GM23338 (cell line): ENCODE measurements at regions not wholly inside any gene's neighbourhood (a gene's known extent, or its start where the extent isn't known, plus 50 kb on each side); places are given as distances from the start of the nearest gene placed in this dataset.

ENCODE experiments used
- ATAC-seq: fragments of 200-7000 bp; cut with Tn5 transposase; 3 replicates; pipeline ENCODE4 v1.9.1; 2020
- DNase-seq: peaks from one replicate; pipeline ENCODE4 v3.0.0-alpha.2; 2015; ENCODE audit warnings: low spot score
- H2AFZ ChIP-seq: fragments of 200-600 bp; sonication (generic); 2 replicates; pipeline ENCODE4 v1.8.0; 2016; ENCODE audit warnings: antibody characterized with exemption, mild to moderate bottlenecking, moderate library complexity
- H3F3A ChIP-seq: fragments of 200-600 bp; sonication (generic); replicated peaks from 2 replicates; pipeline ENCODE4 v1.8.0; 2017; ENCODE audit warnings: antibody characterized with exemption, mixed run types, low read depth
- H3K27ac ChIP-seq: fragments of 200-600 bp; sonication (generic); 2 replicates; pipeline ENCODE4 v1.6.1; 2016; ENCODE audit warnings: low read depth
- H3K27me3 ChIP-seq: fragments of 200-600 bp; sonication (generic); 2 replicates; pipeline ENCODE4 v1.8.0; 2016; ENCODE audit warnings: mild to moderate bottlenecking, mixed run types, moderate library complexity; ENCODE audit not compliant: insufficient read depth
- H3K36me3 ChIP-seq: fragments of 200-600 bp; sonication (generic); 2 replicates; pipeline ENCODE4 v1.8.0; 2016; ENCODE audit warnings: mild to moderate bottlenecking; ENCODE audit not compliant: insufficient read depth
- H3K4me1 ChIP-seq: fragments of 200-600 bp; sonication (generic); 2 replicates; pipeline ENCODE4 v1.8.0; 2016; ENCODE audit warnings: mild to moderate bottlenecking, moderate library complexity; ENCODE audit not compliant: insufficient read depth
- H3K4me2 ChIP-seq: fragments of 200-600 bp; sonication (generic); 2 replicates; pipeline ENCODE4 v1.7.1; 2017; ENCODE audit warnings: mixed run types
- H3K4me3 ChIP-seq: fragments of 200-600 bp; sonication (generic); 2 replicates; pipeline ENCODE4 v1.6.1; 2016; ENCODE audit warnings: mixed run types
- H3K79me2 ChIP-seq: fragments of 200-600 bp; sonication (generic); replicated peaks from 2 replicates; pipeline ENCODE4 v1.8.0; 2017; ENCODE audit warnings: mild to moderate bottlenecking; ENCODE audit not compliant: insufficient read depth
- H3K9me2 ChIP-seq: fragments of 200-600 bp; sonication (generic); 2 replicates; pipeline ENCODE4 v1.8.0; 2017; ENCODE audit not compliant: insufficient read depth
- H4K20me1 ChIP-seq: fragments of 200-600 bp; sonication (generic); replicated peaks from 2 replicates; pipeline ENCODE4 v1.8.0; 2017; ENCODE audit warnings: mild to moderate bottlenecking; ENCODE audit not compliant: insufficient read depth
- H3K27ac Mint-ChIP-seq: 2 replicates; pipeline ENCODE4 v1.8.0; 2020; ENCODE audit warnings: inconsistent platforms, mild to moderate bottlenecking, moderate library complexity, mixed read lengths
- H3K27me3 Mint-ChIP-seq: 3 replicates; pipeline ENCODE4 v1.8.0; 2022; ENCODE audit warnings: low read depth, mild to moderate bottlenecking, moderate library complexity, mixed read lengths, inconsistent platforms; ENCODE audit not compliant: insufficient read depth, poor library complexity
- H3K36me3 Mint-ChIP-seq: 3 replicates; pipeline ENCODE4 v1.8.0; 2021; ENCODE audit warnings: low read depth, mild to moderate bottlenecking, inconsistent platforms, moderate library complexity, mixed read lengths
- H3K4me1 Mint-ChIP-seq: 3 replicates; pipeline ENCODE4 v1.8.0; 2020; ENCODE audit warnings: mild to moderate bottlenecking, inconsistent platforms, mixed read lengths
- H3K4me3 Mint-ChIP-seq: 3 replicates; pipeline ENCODE4 v1.8.0; 2021; ENCODE audit warnings: moderate library complexity, mild to moderate bottlenecking, inconsistent platforms, mixed read lengths
- H3K9me3 Mint-ChIP-seq: 3 replicates; pipeline ENCODE4 v1.8.0; 2020; ENCODE audit warnings: moderate library complexity, mild to moderate bottlenecking, inconsistent platforms, mixed read lengths
- CREB1 ChIP-seq: fragments of 250-450 bp; sonication (Bioruptor Pico); IDR thresholded peaks from 2 replicates; pipeline ENCODE4 v1.5.0; 2020; ENCODE audit warnings: low read depth, mild to moderate bottlenecking, moderate library complexity
- CTCF ChIP-seq, 2 experiments: fragments of 200-600 bp in 1 of 2; sonication (generic) in 1 of 2; conservative IDR thresholded peaks; 2 replicates each; pipeline versions ENCODE4 v1.5.1 to v1.6.1; 2016 to 2017; ENCODE audit warnings: antibody characterized with exemption in 2 of 2, low read depth in 2 of 2, mild to moderate bottlenecking in 2 of 2, moderate library complexity in 1 of 2
- EZH2 ChIP-seq: fragments of 200-600 bp; sonication (generic); IDR thresholded peaks from one replicate; pipeline ENCODE4 v1.8.0; 2017; ENCODE audit warnings: antibody characterized with exemption, mild to moderate bottlenecking, low read depth; ENCODE audit not compliant: unreplicated experiment
- EZH2phosphoT487 ChIP-seq: fragments of 200-600 bp; sonication (generic); IDR thresholded peaks from one replicate; pipeline ENCODE4 v1.8.1; 2018; ENCODE audit warnings: antibody characterized with exemption; ENCODE audit not compliant: unreplicated experiment
- NANOG ChIP-seq: IDR thresholded peaks from 2 replicates; pipeline ENCODE4 v1.6.1; 2016; ENCODE audit warnings: antibody characterized with exemption, borderline replicate concordance
- REST ChIP-seq: IDR thresholded peaks from one replicate; pipeline ENCODE4 v1.6.1; 2018; ENCODE audit warnings: antibody characterized with exemption; ENCODE audit not compliant: unreplicated experiment
- STAT1 ChIP-seq: IDR thresholded peaks from one replicate; pipeline ENCODE4 v1.6.1; 2016; ENCODE audit warnings: antibody characterized with exemption; ENCODE audit not compliant: unreplicated experiment
- TF ChIP-seq, protein P1 (sequence below): IDR thresholded peaks from 2 replicates; pipeline ENCODE4 v1.6.1; 2016; ENCODE audit warnings: antibody characterized with exemption
- TF ChIP-seq, protein P2 (sequence below): fragments of 250-450 bp; sonication (Bioruptor Pico); IDR thresholded peaks from 2 replicates; pipeline ENCODE4 v1.5.0; 2020; ENCODE audit warnings: mild to moderate bottlenecking, moderate library complexity

GRCh38 chr21:19148056-19148455 lies 744.5 kb upstream of the TMPRSS15 start:
- Histone ChIP-seq H2AFZ (no peak overlapping the region), H3K27me3 (no peaks in the 10 kb centered on the region), H3K27ac (no peak overlapping the region), H3F3A (no peaks in the 10 kb centered on the region), H3K4me2 (no peak overlapping the region), H3K36me3 (no peaks in the 10 kb centered on the region), H3K4me3 (no peak overlapping the region), H3K4me1 (no peaks in the 10 kb centered on the region), H4K20me1 (no peaks in the 10 kb centered on the region), H3K9me2 (0 out of 2 replicates have a peak, but pooled peaks cover 8% of the 10 kb centered on the region), H3K79me2 (no peaks in the 10 kb centered on the region)
- no peaks in the 10 kb centered on the region for H3K4me1 Mint-ChIP-seq
- H3K9me3 Mint-ChIP-seq, result peaks cover 19% of the 10 kb centered on the region
- no peak overlapping the region for H3K4me3 Mint-ChIP-seq
- ATAC-seq (no peak), DNase-seq (no peak)
- TF ChIP-seq CTCF (conservative IDR thresholded peaks at IDR 0.05; ENCODE audit: low read depth in 2 of 2), result no peak
- no peak for TF ChIP-seq REST
- TF ChIP-seq NANOG, result no peak
- no peak for TF ChIP-seq EZH2
- no peak for TF ChIP-seq STAT1
- TF ChIP-seq, protein P1, sequence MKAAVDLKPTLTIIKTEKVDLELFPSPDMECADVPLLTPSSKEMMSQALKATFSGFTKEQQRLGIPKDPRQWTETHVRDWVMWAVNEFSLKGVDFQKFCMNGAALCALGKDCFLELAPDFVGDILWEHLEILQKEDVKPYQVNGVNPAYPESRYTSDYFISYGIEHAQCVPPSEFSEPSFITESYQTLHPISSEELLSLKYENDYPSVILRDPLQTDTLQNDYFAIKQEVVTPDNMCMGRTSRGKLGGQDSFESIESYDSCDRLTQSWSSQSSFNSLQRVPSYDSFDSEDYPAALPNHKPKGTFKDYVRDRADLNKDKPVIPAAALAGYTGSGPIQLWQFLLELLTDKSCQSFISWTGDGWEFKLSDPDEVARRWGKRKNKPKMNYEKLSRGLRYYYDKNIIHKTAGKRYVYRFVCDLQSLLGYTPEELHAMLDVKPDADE, result no peak
- no peak for TF ChIP-seq EZH2phosphoT487
- no peak for TF ChIP-seq CREB1 (CRISPR knock-in tag)
- TF ChIP-seq, protein P2, sequence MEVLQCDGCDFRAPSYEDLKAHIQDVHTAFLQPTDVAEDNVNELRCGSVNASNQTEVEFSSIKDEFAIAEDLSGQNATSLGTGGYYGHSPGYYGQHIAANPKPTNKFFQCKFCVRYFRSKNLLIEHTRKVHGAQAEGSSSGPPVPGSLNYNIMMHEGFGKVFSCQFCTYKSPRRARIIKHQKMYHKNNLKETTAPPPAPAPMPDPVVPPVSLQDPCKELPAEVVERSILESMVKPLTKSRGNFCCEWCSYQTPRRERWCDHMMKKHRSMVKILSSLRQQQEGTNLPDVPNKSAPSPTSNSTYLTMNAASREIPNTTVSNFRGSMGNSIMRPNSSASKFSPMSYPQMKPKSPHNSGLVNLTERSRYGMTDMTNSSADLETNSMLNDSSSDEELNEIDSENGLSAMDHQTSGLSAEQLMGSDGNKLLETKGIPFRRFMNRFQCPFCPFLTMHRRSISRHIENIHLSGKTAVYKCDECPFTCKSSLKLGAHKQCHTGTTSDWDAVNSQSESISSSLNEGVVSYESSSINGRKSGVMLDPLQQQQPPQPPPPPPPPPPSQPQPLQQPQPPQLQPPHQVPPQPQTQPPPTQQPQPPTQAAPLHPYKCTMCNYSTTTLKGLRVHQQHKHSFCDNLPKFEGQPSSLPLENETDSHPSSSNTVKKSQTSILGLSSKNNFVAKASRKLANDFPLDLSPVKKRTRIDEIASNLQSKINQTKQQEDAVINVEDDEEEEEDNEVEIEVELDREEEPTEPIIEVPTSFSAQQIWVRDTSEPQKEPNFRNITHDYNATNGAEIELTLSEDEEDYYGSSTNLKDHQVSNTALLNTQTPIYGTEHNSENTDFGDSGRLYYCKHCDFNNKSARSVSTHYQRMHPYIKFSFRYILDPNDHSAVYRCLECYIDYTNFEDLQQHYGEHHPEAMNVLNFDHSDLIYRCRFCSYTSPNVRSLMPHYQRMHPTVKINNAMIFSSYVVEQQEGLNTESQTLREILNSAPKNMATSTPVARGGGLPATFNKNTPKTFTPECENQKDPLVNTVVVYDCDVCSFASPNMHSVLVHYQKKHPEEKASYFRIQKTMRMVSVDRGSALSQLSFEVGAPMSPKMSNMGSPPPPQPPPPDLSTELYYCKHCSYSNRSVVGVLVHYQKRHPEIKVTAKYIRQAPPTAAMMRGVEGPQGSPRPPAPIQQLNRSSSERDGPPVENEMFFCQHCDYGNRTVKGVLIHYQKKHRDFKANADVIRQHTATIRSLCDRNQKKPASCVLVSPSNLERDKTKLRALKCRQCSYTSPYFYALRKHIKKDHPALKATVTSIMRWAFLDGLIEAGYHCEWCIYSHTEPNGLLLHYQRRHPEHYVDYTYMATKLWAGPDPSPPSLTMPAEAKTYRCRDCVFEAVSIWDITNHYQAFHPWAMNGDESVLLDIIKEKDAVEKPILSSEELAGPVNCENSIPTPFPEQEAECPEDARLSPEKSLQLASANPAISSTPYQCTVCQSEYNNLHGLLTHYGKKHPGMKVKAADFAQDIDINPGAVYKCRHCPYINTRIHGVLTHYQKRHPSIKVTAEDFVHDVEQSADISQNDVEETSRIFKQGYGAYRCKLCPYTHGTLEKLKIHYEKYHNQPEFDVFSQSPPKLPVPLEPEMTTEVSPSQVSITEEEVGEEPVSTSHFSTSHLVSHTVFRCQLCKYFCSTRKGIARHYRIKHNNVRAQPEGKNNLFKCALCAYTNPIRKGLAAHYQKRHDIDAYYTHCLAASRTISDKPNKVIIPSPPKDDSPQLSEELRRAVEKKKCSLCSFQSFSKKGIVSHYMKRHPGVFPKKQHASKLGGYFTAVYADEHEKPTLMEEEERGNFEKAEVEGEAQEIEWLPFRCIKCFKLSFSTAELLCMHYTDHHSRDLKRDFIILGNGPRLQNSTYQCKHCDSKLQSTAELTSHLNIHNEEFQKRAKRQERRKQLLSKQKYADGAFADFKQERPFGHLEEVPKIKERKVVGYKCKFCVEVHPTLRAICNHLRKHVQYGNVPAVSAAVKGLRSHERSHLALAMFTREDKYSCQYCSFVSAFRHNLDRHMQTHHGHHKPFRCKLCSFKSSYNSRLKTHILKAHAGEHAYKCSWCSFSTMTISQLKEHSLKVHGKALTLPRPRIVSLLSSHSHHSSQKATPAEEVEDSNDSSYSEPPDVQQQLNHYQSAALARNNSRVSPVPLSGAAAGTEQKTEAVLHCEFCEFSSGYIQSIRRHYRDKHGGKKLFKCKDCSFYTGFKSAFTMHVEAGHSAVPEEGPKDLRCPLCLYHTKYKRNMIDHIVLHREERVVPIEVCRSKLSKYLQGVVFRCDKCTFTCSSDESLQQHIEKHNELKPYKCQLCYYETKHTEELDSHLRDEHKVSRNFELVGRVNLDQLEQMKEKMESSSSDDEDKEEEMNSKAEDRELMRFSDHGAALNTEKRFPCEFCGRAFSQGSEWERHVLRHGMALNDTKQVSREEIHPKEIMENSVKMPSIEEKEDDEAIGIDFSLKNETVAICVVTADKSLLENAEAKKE (CRISPR knock-in tag), result no peak
- peaks cover 1% of the 10 kb centered on the region for H3K27me3 Mint-ChIP-seq
- H3K27ac Mint-ChIP-seq, result no peak overlapping the region
- peaks cover 10% of the 10 kb centered on the region; the same call in 2 of the 3 replicates for H3K36me3 Mint-ChIP-seq
